GM19239 (cell line): ENCODE measurements at regions not wholly inside any gene's neighbourhood (a gene's known extent, or its start where the extent isn't known, plus 50 kb on each side); places are given as distances from the start of the nearest gene placed in this dataset.

ENCODE experiments used
- DNase-seq: peaks from one replicate; pipeline ENCODE4 v3.0.0; 2011; ENCODE audit warnings: low spot score; ENCODE audit not compliant: insufficient read length
- FAIRE-seq: peaks from 2 replicates; lab custom pipeline; 2011; peaks lifted over from hg19 to GRCh38; lab: Jason Lieb, UNC

DNA sequence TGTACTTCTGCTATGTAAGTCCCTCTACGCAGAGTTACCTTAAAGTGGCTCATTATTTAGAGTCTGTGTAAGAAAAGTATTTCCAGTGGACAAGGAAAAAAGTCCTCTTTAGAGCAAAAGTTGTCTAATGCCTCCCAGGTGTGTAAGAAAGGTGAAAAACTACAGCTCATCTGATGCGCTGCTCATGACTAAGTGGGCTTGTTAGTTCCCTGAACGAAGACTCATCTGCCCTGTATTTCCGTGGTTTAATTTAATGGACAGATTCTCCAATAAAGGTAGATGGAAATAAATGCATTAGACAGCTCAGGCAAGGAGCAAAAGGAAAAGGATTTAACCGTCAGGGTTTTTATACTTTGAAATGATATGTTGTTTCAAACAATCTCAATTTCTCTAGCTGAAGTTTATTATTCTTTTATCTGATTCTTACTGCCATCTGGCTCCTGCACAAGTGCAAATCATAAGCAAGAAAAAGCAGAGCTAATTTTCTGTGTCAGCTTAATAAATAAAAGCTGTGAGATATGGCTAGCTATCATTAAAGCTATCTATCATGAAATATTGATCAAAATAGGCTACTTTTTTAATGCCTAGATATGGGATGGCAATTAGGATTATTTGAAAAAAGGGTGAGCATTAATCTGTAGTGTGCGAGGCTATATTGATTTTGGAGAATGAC lies 73.7 kb upstream of the PCDH9 start:
- FAIRE-seq (no peak), DNase-seq (no peak)

DNA sequence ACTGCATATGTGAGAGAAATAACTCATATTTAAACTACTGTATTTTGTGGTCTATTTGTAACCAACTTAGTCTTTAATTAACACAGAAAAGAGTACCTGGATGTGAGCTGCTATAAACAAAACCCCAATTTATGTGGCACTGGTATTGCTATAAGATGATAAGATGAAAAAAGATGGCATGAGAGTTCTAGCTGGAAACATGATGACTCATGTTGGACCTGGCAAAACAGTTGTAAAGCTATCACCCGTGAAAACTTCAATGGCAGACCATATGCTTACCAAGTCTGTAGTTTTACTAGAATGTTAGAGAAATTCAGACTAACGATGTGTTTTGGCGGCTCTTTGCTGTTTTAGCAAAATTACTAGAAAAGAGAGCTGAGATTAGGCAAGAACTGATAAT lies 69.6 kb upstream of the PCDH9 start:
- FAIRE-seq, result no peak
- DNase-seq, result no peak

DNA sequence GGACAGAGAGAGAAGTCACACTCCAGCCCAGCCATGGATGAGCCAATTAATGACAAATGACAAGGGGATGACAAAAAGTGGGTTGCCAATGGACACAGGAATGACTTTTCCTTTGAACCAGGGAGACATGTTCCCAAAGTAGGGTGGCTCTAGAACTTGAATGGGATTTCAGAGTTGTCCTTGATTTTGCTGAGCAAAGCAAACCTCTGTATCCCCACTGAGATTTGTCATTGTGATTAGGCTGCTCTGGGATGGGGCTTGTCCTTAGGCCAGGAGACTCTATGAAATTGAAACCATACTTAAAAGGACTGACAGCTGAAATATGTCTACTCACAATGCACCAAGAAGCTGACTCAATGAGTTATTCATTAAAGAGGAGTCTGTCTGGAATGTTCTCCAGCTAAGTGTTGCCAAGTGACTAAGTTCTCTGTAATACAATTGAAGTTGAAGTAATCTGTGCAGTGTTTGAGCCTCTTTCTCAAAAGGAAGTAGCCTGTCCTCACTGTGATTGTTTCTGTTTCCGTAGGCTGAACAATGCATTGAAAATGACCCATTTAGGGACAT lies 69.0 kb upstream of the PCDH9 start:
- FAIRE-seq, result no peak

DNA sequence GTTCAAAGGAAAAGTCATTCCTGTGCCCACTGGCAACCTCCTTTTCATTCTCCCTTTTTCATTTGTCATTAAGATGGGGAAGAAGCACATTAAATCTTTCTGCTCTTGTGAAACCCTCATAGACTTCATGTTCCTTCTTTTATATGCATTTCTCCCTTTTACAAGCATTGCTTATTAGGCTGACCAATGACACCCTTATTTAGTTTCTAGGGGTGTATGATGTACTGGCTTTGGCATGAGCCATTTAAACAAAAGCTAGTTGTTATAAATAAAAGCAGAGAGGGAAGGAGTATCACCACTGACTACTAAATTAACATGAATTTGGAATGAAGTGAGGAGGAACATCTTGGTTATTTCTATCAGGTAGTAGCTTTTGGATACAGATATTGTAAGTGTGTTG lies 68.2 kb upstream of the PCDH9 start:
- DNase-seq, result no peak

More for the DNA sequence above, 69.0 kb upstream of the PCDH9 start:
- no peak for DNase-seq

DNA sequence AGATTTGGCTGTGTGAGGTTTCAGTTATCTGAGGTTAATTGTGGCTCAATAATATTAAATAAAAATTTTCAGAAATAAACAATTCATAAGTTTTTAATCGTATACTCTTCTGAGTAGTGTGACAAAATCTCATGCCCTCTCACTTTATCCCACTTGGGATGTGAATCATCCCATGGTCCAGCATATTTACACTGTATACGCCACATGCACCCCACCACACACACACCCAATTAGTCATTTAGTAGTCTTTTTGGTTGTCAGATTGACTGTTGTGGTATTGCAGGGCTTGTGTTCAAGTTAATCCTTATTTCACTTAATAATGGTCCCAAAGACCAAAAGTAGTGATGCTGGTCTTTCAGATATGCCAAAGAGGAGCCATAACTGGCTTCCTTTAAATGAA lies 66.4 kb upstream of the PCDH9 start:
- FAIRE-seq (no peak), DNase-seq (no peak)

More for the DNA sequence above, 68.2 kb upstream of the PCDH9 start:
- FAIRE-seq, result no peak

DNA sequence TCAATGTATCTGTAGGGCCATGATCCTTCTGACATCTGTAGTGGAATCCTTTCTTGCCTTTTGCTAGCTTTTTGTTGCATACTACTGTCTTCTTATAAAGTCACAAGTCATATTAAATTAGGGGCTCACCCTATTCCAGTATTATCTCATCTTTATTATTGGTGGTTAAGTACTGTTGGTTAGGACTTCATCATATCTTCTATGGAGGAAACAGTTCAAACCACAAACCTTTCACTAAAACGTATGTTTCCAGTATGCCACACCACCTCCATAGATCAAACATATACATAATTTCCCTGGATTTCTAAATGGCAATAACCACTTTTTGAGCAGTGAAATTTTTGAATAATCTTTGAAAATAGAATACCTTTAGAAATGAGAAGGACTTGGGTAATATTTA lies 62.8 kb upstream of the PCDH9 start:
- no peak for FAIRE-seq
- DNase-seq, result no peak

DNA sequence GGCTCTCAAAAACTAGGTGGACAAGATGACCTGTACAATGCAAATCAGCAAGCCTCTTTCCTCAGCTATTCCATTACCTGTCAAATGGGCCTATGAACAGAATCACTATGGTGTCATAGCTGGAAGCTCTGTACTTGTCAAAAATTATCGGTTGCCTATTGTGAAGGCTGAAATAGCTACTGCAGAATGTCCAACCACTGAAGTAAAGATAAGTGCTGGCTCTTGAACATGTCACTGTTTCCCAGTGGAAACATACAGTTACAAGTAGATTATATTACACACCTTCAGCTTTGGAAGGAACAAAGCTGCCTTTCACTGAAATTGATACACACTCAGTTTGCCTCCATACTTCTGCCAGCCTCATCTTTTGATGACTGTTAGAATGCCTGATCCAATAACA lies 55.5 kb upstream of the PCDH9 start:
- DNase-seq (no peak), FAIRE-seq (no peak)

DNA sequence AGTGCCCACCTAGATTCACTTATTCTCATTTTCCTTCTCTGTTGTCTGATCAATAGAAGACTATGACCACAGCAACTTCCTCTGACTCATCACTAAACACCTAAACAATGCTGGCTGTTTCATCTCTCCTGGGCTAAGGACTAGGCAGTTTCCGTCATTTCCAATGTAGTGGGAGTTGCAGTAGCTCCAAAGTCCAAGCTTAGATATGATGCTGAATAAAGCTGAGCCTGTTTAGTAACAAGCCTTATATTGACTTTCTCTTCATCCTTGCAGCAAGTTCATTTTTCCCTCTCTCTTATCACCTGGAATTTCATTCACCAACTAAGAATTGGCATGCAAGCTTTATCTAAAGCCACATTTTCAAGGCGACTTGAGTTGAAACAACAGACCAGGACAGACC lies 53.5 kb upstream of the PCDH9 start:
- DNase-seq, result no peak
- no peak for FAIRE-seq

DNA sequence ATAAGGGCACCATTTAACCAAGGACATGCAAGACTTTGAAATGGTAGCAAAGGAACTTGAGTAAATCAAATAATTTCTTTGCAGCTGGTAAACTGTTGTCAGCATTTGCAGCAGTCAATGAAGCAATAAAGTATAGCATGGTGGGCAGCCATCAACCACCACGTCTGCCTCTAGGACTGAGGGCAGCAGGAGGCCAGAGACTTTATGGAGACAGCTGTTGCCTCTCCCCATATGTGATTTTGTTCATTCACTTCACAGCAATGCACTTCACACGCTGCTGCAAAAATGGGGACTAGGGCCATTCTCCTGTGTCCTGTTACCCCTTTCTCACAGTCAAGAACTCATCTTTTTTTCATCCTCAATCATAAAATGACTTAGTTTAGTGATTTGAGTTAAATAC lies 51.3 kb upstream of the PCDH9 start:
- DNase-seq (no peak), FAIRE-seq (no peak)
